Loucy (cell line): ENCODE measurements at regions not wholly inside any gene's neighbourhood (a gene's known extent, or its start where the extent isn't known, plus 50 kb on each side); places are given as distances from the start of the nearest gene placed in this dataset.

Experiments
- CTCF ChIP-seq: fragments of 200-600 bp; sonication (generic); conservative IDR thresholded peaks from 2 replicates; pipeline ENCODE4 v1.5.1; 2014; ENCODE audit warnings: mild to moderate bottlenecking, antibody characterized with exemption, low read length
- EZH2phosphoT487 ChIP-seq: fragments of 200-600 bp; IDR thresholded peaks from 2 replicates; pipeline ENCODE4 v1.6.1; 2018; ENCODE audit warnings: antibody characterized with exemption, mild to moderate bottlenecking, moderate library complexity, borderline replicate concordance

DNA sequence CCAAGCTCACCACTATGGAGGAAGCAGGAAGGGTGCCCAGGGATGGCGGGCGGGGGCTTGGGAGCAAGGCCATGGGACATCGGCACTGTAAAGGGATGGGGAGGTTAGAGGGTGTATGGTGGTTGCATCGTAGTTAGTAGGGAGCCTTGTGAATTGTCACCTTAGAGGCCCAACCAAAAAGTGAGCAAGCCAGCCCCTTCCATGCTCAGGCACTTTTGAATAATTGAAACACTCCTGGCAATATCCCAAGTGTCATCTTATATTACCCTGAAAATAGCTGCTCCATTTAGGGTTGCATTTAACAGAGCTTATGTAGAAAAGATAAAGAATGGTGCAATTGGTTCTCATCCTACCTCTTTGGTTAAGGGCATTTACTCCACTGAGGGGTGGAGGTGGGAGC lies 169.2 kb downstream of the SAMD5 start:
- no peak for TF ChIP-seq CTCF
- TF ChIP-seq EZH2phosphoT487 = no peak
